ENCODE measurements at regions not wholly inside any gene's neighbourhood (a gene's known extent, or its start where the extent isn't known, plus 50 kb on each side); places are given as distances from the start of the nearest gene placed in this dataset.

- CTCF ChIA-PET, result no interaction called here
Measured at GRCh38 chr15:69515926-69516325, 63.3 kb downstream of the RPLP1 start.

GRCh38 chr15:69517052-69517451, 64.4 kb downstream of the RPLP1 start:
- BruUV-seq (replicated peaks), result no TSS peak
- no peak for ATAC-seq
- CTCF ChIA-PET, result no interaction called here
- in situ Hi-C loops (cut with HindIII; ENCODE audit: low pct_unique_long_range_greater_than_20kb, low sequenced_read_pairs), result no loop called here
- H3K36me3 ChIP-seq (ENCODE audit: control insufficient read depth, insufficient read depth, low read length), result no peaks in the 10 kb centered on the region
- H3K9me3 ChIP-seq (ENCODE audit: control insufficient read depth, insufficient read depth, low read depth, low read length), result no peaks in the 10 kb centered on the region
- H3K27me3 ChIP-seq (ENCODE audit: control insufficient read depth, insufficient read depth, low read length), result no peaks in the 10 kb centered on the region
- intact Hi-C loops (cut with micrococcal nuclease; ENCODE audit: unreplicated experiment), result no loop called here
- no peak overlapping the region for H3K4me3 ChIP-seq (ENCODE audit: low read depth in 2 of 2, low read length in 2 of 2)
- no peak overlapping the region for H3K27ac ChIP-seq (ENCODE audit: low read length)
- DNase-seq (ENCODE audit: low read depth, low spot score), result no peak
- TF ChIP-seq REST (IDR thresholded peaks at IDR 0.05; ENCODE audit: insufficient read depth in 1 of 2, low read depth in 2 of 2, low read length in 1 of 2) (no peak), TCF7L2 (IDR thresholded peaks at IDR 0.05; ENCODE audit: low read depth, low read length) (no peak), POLR2AphosphoS5 (IDR thresholded peaks at IDR 0.05; ENCODE audit: low read depth, low read length) (no peak), SIN3A (IDR thresholded peaks at IDR 0.05; ENCODE audit: borderline replicate concordance, insufficient read depth, low read depth, low read length) (no peak), CTCF (IDR thresholded peaks at IDR 0.05) (no peak)
- H3K4me1 ChIP-seq (ENCODE audit: control insufficient read depth, insufficient read depth, low read length), result no peaks in the 10 kb centered on the region
- POLR2A ChIA-PET, result no interaction called here

More at GRCh38 chr15:69515926-69516325, 63.3 kb downstream of the RPLP1 start:
- no peaks in the 10 kb centered on the region for H3K27me3 ChIP-seq (ENCODE audit: control insufficient read depth, insufficient read depth, low read length)
- no peaks in the 10 kb centered on the region for H3K36me3 ChIP-seq (ENCODE audit: control insufficient read depth, insufficient read depth, low read length)
- H3K27ac ChIP-seq (ENCODE audit: low read length), result no peak overlapping the region
- ATAC-seq (no peak), DNase-seq (ENCODE audit: low read depth, low spot score) (no peak)
- TF ChIP-seq CTCF (IDR thresholded peaks at IDR 0.05), result no peak
- TF ChIP-seq REST (IDR thresholded peaks at IDR 0.05; ENCODE audit: insufficient read depth in 1 of 2, low read depth in 2 of 2, low read length in 1 of 2), result no peak
- no peak for TF ChIP-seq POLR2AphosphoS5 (IDR thresholded peaks at IDR 0.05; ENCODE audit: low read depth, low read length)
- TF ChIP-seq SIN3A (IDR thresholded peaks at IDR 0.05; ENCODE audit: borderline replicate concordance, insufficient read depth, low read depth, low read length), result no peak
- TF ChIP-seq TCF7L2 (IDR thresholded peaks at IDR 0.05; ENCODE audit: low read depth, low read length), result no peak
- no peak overlapping the region for H3K4me3 ChIP-seq (ENCODE audit: low read depth in 2 of 2, low read length in 2 of 2)
- in situ Hi-C loops (cut with HindIII; ENCODE audit: low pct_unique_long_range_greater_than_20kb, low sequenced_read_pairs) (no loop called here), intact Hi-C loops (cut with micrococcal nuclease; ENCODE audit: unreplicated experiment) (no loop called here)
- H3K4me1 ChIP-seq (ENCODE audit: control insufficient read depth, insufficient read depth, low read length), result no peaks in the 10 kb centered on the region
- BruUV-seq (replicated peaks), result no TSS peak
- no peaks in the 10 kb centered on the region for H3K9me3 ChIP-seq (ENCODE audit: control insufficient read depth, insufficient read depth, low read depth, low read length)
- POLR2A ChIA-PET, result no interaction called here
